ENCODE measurements at regions not wholly inside any gene's neighbourhood (a gene's known extent, or its start where the extent isn't known, plus 50 kb on each side); places are given as distances from the start of the nearest gene placed in this dataset.

DNA sequence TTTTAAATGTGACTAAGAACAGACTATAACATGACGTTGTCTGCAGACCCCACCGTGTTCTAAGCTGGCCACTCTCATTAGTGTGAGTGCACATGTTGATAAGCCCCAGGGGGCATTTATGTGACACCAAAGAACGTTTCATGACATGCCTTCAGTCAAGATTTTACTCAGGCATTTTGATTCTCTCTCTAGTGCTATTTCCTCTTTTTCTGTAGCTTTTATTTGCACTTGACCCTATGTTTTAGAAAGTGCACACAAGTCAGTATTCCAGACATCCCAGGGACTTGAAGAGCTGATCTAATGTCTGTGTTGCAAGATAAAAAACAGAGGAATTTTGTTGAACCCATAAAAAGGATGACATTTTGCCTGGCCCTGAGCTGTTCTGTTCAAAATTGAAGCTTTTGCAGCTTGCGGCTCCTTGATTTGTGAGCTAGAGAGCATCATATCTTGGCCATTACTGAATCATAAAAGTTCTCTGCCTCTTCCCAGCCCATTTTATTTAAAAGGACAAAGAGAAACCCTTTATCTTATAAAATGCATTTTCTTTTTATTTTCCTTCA, 80.9 kb upstream of the TYRP1 start:
- DNase-seq (ENCODE audit: low spot score) (no peak), ATAC-seq (no peak)

DNA sequence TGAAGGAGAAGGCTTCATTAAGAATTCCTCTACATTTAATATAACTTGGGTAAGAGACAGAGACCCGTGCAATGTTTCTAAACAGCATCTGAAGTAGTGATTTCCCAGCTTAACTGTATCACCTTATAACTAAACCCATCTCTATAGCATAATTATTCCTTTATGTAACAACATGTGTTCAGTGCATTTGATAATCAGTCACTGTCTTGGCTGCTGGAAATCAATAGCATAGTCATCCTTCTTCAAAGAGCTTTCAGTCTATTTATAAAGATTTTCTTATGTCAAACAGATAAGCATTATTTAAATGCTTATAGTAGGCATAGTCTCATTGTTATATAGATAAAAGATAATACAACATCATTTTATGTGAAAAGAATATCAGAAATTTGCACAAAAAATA, 80.1 kb upstream of the TYRP1 start:
- no peak for DNase-seq (ENCODE audit: low spot score)
- no peak for ATAC-seq

GRCh38 chr9:12614488-12614887, 78.7 kb upstream of the TYRP1 start:
- ATAC-seq (no peak), DNase-seq (ENCODE audit: low spot score) (no peak)

GRCh38 chr9:12618956-12619355, 74.2 kb upstream of the TYRP1 start:
- ATAC-seq (no peak), DNase-seq (ENCODE audit: low spot score) (no peak)

- ATAC-seq (no peak), DNase-seq (ENCODE audit: low spot score) (no peak)
Observed at GRCh38 chr9:12625844-12626243, 67.3 kb upstream of the TYRP1 start.

- no peak for DNase-seq (ENCODE audit: low spot score)
- ATAC-seq, result no peak
Observed at GRCh38 chr9:12627096-12627495, 66.1 kb upstream of the TYRP1 start.

GRCh38 chr9:12628546-12628945, 64.6 kb upstream of the TYRP1 start:
- ATAC-seq, result no peak
- DNase-seq (ENCODE audit: low spot score), result no peak

DNA sequence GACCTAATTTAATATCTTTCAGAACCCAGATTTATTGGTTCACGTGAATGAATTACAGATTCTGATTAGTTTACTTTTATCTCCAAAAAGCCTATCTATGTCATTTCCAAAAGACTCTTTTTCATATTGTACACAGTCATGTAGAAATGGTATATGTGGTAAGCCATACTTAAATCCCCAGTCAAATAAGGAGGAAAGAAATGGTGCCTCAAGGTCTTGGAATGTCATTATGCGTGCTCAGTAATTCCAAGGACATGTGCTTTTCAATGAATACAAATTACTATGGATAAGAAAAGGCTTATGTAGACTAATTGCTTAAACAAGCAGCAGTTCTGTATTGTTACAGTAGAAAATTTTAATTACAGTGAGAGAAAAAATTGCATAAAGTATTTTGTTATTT, 64.1 kb upstream of the TYRP1 start:
- ATAC-seq, result no peak
- DNase-seq (ENCODE audit: low spot score), result no peak

- DNase-seq (ENCODE audit: low spot score), result no peak
- ATAC-seq, result no peak
Observed at GRCh38 chr9:12631866-12632265, 61.3 kb upstream of the TYRP1 start.

GRCh38 chr9:12633016-12633765, 60.0 kb upstream of the TYRP1 start:
- DNase-seq (ENCODE audit: low spot score) (no peak), ATAC-seq (no peak)

- ATAC-seq, result peak; percentile 47
- no peak for DNase-seq (ENCODE audit: low spot score)
Observed at GRCh38 chr9:12640016-12640587, 53.1 kb upstream of the TYRP1 start.

DNA sequence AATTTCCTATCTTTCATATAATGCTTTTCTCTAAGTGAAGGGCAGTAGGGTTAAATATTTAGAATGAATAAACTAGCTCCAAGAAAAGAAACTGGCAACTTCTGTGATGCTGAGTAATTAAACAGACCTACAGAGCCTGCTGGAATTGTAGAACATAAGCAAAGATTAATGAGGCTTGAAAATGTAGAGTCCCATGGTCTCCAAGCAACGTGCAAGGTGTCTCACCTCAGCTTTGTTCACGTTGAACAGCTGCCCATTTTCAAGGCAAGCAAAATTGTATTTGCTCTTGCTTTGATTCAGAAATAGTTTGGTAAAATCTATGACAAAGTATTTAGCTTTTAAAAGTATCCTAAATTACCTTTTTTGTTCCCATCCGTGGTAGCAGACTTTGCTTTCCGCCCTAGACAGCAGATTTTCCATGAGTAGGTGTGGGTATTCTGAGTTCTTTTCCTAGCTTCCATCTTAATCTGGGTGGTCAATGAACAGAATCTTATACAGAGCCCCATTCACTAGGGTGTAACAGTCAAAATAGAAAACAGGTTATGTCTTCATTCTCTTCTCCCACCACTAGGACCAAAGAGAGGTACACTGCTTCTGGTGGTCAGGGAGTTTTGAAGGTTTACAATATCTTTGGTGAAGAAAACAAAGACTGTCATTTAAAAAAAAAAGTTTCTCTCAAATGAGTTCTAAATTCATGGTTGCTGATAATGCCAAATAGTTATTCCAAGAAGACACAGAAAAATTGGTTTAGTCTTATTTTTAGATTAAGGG, 52.1 kb upstream of the TYRP1 start:
- DNase-seq (ENCODE audit: low spot score), result no peak
- ATAC-seq, result no peak

Measured in left lobe of liver (tissue), 2 donors.